ENCODE measurements at regions not wholly inside any gene's neighbourhood (a gene's known extent, or its start where the extent isn't known, plus 50 kb on each side); places are given as distances from the start of the nearest gene placed in this dataset.

DNA sequence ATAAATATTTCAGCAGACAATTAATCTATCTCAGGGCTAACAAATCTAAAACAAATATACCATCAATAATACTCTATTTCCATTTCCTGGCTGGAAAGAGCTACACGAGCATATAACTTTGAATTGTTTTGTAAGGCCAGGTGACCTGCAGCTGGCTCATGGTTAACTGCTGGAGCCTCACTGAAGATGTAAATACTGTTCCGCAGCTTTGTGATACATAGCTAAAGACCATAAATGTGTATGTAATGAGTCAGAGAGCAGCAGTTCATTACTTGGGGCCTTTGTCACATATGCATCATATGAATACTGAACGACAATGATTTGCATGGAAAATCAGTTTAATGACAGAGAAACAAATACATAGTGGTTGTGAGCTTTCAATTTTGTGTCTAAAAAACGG is 109.4 kb upstream of the CCN2 start:
- TF ChIP-seq, protein P1, sequence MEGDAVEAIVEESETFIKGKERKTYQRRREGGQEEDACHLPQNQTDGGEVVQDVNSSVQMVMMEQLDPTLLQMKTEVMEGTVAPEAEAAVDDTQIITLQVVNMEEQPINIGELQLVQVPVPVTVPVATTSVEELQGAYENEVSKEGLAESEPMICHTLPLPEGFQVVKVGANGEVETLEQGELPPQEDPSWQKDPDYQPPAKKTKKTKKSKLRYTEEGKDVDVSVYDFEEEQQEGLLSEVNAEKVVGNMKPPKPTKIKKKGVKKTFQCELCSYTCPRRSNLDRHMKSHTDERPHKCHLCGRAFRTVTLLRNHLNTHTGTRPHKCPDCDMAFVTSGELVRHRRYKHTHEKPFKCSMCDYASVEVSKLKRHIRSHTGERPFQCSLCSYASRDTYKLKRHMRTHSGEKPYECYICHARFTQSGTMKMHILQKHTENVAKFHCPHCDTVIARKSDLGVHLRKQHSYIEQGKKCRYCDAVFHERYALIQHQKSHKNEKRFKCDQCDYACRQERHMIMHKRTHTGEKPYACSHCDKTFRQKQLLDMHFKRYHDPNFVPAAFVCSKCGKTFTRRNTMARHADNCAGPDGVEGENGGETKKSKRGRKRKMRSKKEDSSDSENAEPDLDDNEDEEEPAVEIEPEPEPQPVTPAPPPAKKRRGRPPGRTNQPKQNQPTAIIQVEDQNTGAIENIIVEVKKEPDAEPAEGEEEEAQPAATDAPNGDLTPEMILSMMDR (IDR thresholded peaks at IDR 0.05 in 2 of 3, conservative IDR thresholded peaks at IDR 0.05 in 1 of 3; ENCODE audit: borderline replicate concordance in 1 of 3, insufficient read depth in 1 of 3, low read depth in 2 of 3, low read length in 2 of 3) = no peak
- TF ChIP-seq POLR2A (IDR thresholded peaks at IDR 0.05; ENCODE audit: borderline replicate concordance, extremely low read depth, insufficient read depth, insufficient read length) (no peak), ZNF274 (IDR thresholded peaks at IDR 0.05; ENCODE audit: low read depth, low read length) (no peak), POLR2AphosphoS5 (IDR thresholded peaks at IDR 0.05; ENCODE audit: low read depth, low read length) (no peak), EZH2 (IDR thresholded peaks at IDR 0.05) (no peak), TCF7L2 (IDR thresholded peaks at IDR 0.05; ENCODE audit: borderline replicate concordance, extremely low read depth, insufficient read depth, insufficient read length) (no peak), RAD21 (IDR thresholded peaks at IDR 0.05; ENCODE audit: low read depth) (no peak)
- TF ChIP-seq, protein P2, sequence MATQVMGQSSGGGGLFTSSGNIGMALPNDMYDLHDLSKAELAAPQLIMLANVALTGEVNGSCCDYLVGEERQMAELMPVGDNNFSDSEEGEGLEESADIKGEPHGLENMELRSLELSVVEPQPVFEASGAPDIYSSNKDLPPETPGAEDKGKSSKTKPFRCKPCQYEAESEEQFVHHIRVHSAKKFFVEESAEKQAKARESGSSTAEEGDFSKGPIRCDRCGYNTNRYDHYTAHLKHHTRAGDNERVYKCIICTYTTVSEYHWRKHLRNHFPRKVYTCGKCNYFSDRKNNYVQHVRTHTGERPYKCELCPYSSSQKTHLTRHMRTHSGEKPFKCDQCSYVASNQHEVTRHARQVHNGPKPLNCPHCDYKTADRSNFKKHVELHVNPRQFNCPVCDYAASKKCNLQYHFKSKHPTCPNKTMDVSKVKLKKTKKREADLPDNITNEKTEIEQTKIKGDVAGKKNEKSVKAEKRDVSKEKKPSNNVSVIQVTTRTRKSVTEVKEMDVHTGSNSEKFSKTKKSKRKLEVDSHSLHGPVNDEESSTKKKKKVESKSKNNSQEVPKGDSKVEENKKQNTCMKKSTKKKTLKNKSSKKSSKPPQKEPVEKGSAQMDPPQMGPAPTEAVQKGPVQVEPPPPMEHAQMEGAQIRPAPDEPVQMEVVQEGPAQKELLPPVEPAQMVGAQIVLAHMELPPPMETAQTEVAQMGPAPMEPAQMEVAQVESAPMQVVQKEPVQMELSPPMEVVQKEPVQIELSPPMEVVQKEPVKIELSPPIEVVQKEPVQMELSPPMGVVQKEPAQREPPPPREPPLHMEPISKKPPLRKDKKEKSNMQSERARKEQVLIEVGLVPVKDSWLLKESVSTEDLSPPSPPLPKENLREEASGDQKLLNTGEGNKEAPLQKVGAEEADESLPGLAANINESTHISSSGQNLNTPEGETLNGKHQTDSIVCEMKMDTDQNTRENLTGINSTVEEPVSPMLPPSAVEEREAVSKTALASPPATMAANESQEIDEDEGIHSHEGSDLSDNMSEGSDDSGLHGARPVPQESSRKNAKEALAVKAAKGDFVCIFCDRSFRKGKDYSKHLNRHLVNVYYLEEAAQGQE (IDR thresholded peaks at IDR 0.05; ENCODE audit: low read depth) = no peak
- TF ChIP-seq, protein P3, sequence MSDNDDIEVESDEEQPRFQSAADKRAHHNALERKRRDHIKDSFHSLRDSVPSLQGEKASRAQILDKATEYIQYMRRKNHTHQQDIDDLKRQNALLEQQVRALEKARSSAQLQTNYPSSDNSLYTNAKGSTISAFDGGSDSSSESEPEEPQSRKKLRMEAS (IDR thresholded peaks at IDR 0.05) = no peak

Data from HCT116 (cell line).